Neuronal stem cell (in vitro differentiated cells): ENCODE measurements at regions not wholly inside any gene's neighbourhood (a gene's known extent, or its start where the extent isn't known, plus 50 kb on each side); places are given as distances from the start of the nearest gene placed in this dataset.
A peak's percentile ranks its signal among the peaks of the same experiment; 100 is the strongest.

ENCODE experiments used
- DNase-seq: peaks from one replicate; pipeline ENCODE4 v3.0.0-alpha.2; 2013; ENCODE audit warnings: low spot score
- H2AFZ ChIP-seq: one replicate; pipeline ENCODE4 v1.6.1; 2013; ENCODE audit warnings: mild to moderate bottlenecking, low read length, inconsistent platforms
- H2AK5ac ChIP-seq: 2 replicates; pipeline ENCODE4 v1.6.1; 2013; ENCODE audit warnings: low read depth, mild to moderate bottlenecking, inconsistent platforms, low read length, moderate library complexity, mixed read lengths
- H2BK120ac ChIP-seq: 2 replicates; pipeline ENCODE4 v1.6.1; 2013; ENCODE audit warnings: low read depth, mild to moderate bottlenecking, inconsistent platforms, low read length, moderate library complexity, mixed read lengths
- H2BK12ac ChIP-seq: one replicate; pipeline ENCODE4 v1.6.1; 2013; ENCODE audit warnings: low read length, inconsistent platforms
- H2BK15ac ChIP-seq: 2 replicates; pipeline ENCODE4 v1.6.1; 2013; ENCODE audit warnings: mild to moderate bottlenecking, low read length, inconsistent platforms, mixed read lengths
- H2BK5ac ChIP-seq: one replicate; pipeline ENCODE4 v1.6.1; 2013; ENCODE audit warnings: inconsistent platforms, mild to moderate bottlenecking, low read length, moderate library complexity
- H3K14ac ChIP-seq: one replicate; pipeline ENCODE4 v1.6.1; 2013; ENCODE audit warnings: low read length, inconsistent platforms
- H3K18ac ChIP-seq: 2 replicates; pipeline ENCODE4 v1.6.1; 2013; ENCODE audit warnings: low read length, inconsistent platforms
- H3K23ac ChIP-seq: 2 replicates; pipeline ENCODE4 v1.6.1; 2013; ENCODE audit warnings: low read depth, mild to moderate bottlenecking, mixed read lengths, low read length, inconsistent platforms; ENCODE audit not compliant: poor library complexity
- H3K27ac ChIP-seq: replicated peaks from 3 replicates; pipeline ENCODE4 v1.5.1; 2013; ENCODE audit warnings: low read length, inconsistent platforms
- H3K27me3 ChIP-seq, 3 experiments: 2 replicates each; pipeline ENCODE4 v1.6.1; 2013; ENCODE audit warnings: low read length in 3 of 3, mild to moderate bottlenecking in 2 of 3, inconsistent platforms in 1 of 3, low read depth in 1 of 3, mixed read lengths in 1 of 3, moderate library complexity in 1 of 3; ENCODE audit not compliant: control insufficient read depth in 3 of 3, insufficient read depth in 3 of 3
- H3K36me3 ChIP-seq, 2 donors: replicated peaks in 1 of 2; 2 replicates each; pipeline ENCODE4 v1.6.1; 2013; ENCODE audit warnings: low read length in 2 of 2; ENCODE audit not compliant: control insufficient read depth in 2 of 2, insufficient read depth in 2 of 2
- H3K4ac ChIP-seq: 2 replicates; pipeline ENCODE4 v1.6.1; 2013; ENCODE audit warnings: inconsistent platforms, mild to moderate bottlenecking, low read length, moderate library complexity
- H3K4me1 ChIP-seq, 2 donors: 1 replicate in 1 of 2; 2 replicates in 1 of 2; pipeline ENCODE4 v1.6.1; 2013; ENCODE audit warnings: low read length in 2 of 2, low read depth in 1 of 2; ENCODE audit not compliant: control insufficient read depth in 2 of 2, insufficient read depth in 1 of 2
- H3K4me2 ChIP-seq: one replicate; pipeline ENCODE4 v1.6.1; 2013; ENCODE audit warnings: mild to moderate bottlenecking, low read length, inconsistent platforms; ENCODE audit not compliant: insufficient read depth, poor library complexity, severe bottlenecking
- H3K4me3 ChIP-seq, 2 donors: 2 replicates each; pipeline ENCODE4 v1.5.1; 2013; ENCODE audit warnings: low read length in 2 of 2, mild to moderate bottlenecking in 2 of 2, inconsistent platforms in 1 of 2, moderate library complexity in 1 of 2
- H3K79me1 ChIP-seq: one replicate; pipeline ENCODE4 v1.6.1; 2013; ENCODE audit warnings: low read depth, mild to moderate bottlenecking, inconsistent platforms, low read length, moderate library complexity
- H3K9ac ChIP-seq: one replicate; pipeline ENCODE4 v1.6.1; 2013; ENCODE audit warnings: mild to moderate bottlenecking, low read depth, low read length, inconsistent platforms; ENCODE audit not compliant: poor library complexity
- H3K9me3 ChIP-seq, 2 donors: replicated peaks in 1 of 2; 2 replicates each; pipeline versions ENCODE3 to v1.6.1; 2013; ENCODE audit warnings: low read length in 2 of 2, mild to moderate bottlenecking in 2 of 2, inconsistent platforms in 1 of 2, low read depth in 1 of 2, mixed read lengths in 1 of 2, moderate library complexity in 1 of 2; ENCODE audit not compliant: control insufficient read depth in 2 of 2, insufficient read depth in 1 of 2
- H4K8ac ChIP-seq: one replicate; pipeline ENCODE4 v1.6.1; 2013; ENCODE audit warnings: low read depth, mild to moderate bottlenecking, inconsistent platforms, low read length, moderate library complexity
- H4K91ac ChIP-seq: one replicate; pipeline ENCODE4 v1.6.1; 2013; ENCODE audit warnings: low read length, low read depth, mild to moderate bottlenecking, inconsistent platforms; ENCODE audit not compliant: poor library complexity
- WGBS, 2 donors: extraction: QIAGEN DNeasy Blood & Tissue Kit; methylation state at CpG; one replicate each; pipeline ENCODE4 v1.1.7; 2013; ENCODE audit warnings: missing lambda C conversion rate in 2 of 2, mixed read lengths in 1 of 2; ENCODE audit not compliant: insufficient read length in 2 of 2, insufficient replicate concordance in 1 of 2; ENCODE audit errors: extremely low coverage in 2 of 2; 5-methylcytosine and 5-hydroxymethylcytosine counted together

DNA sequence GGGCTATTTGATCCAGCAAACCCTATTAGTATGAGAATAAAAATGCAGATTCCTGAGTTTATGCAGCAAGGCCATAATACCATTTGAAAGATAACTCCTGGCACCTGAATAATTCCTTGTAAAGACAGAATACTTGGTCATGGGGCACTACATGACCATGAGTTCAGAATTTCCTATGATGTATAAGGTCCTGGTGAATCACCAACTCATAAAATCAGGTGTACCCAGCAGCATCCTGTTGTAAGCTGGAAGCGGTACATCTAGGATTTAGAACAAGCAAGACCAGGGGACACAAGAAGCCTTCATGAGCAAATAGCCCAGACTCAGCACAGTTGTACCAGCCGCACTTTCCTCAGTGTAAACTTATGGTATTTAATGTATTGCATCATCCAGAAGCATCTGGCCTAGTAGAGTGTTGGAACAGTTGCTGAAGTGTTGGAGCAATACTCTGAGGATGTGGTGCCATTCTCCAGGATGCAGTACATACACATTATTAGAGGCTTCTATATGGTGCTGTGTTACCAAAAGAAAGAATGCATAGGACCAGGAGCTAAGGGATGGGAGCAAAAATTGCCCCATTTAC, 233.4 kb downstream of the SQOR start:
- no peak overlapping the region for H3K9ac ChIP-seq
- H3K27ac ChIP-seq: no peak overlapping the region
- H2BK12ac ChIP-seq: no peak overlapping the region
- no peaks in the 10 kb centered on the region for H3K27me3 ChIP-seq
- H3K4me1 ChIP-seq: no peaks in the 10 kb centered on the region
- H4K91ac ChIP-seq: no peak overlapping the region
- no peaks in the 10 kb centered on the region for H3K36me3 ChIP-seq
- H3K4me3 ChIP-seq: no peak overlapping the region
- WGBS, 2 donors: no CpG with 5 or more reads among the region's 2 CpGs
- H3K79me1 ChIP-seq: no peaks in the 10 kb centered on the region
- H2BK120ac ChIP-seq: no peak overlapping the region
- H4K8ac ChIP-seq: no peak overlapping the region
- H3K4ac ChIP-seq: no peak overlapping the region
- H2AK5ac ChIP-seq: no peak overlapping the region
- H3K23ac ChIP-seq: no peak overlapping the region
- no peaks in the 10 kb centered on the region for H3K9me3 ChIP-seq
- no peak overlapping the region for H2AFZ ChIP-seq
- no peak overlapping the region for H2BK15ac ChIP-seq
- no peak overlapping the region for H2BK5ac ChIP-seq
- H3K4me2 ChIP-seq: no peak overlapping the region
- no peak overlapping the region for H3K14ac ChIP-seq
- H3K18ac ChIP-seq: no peak overlapping the region
- no peak for DNase-seq

GRCh38 chr15:45869034-45869668, 234.3 kb downstream of the SQOR start:
- H3K4me2 ChIP-seq: no peak overlapping the region
- no peaks in the 10 kb centered on the region for H3K27me3 ChIP-seq
- no peak overlapping the region for H4K91ac ChIP-seq
- H3K23ac ChIP-seq: no peak overlapping the region
- H3K9ac ChIP-seq: no peak overlapping the region
- no peak overlapping the region for H2AK5ac ChIP-seq
- no peak overlapping the region for H2BK12ac ChIP-seq
- no peak overlapping the region for H3K18ac ChIP-seq
- no peak overlapping the region for H3K27ac ChIP-seq
- no peak overlapping the region for H2BK120ac ChIP-seq
- H3K4ac ChIP-seq: no peak overlapping the region
- H2BK5ac ChIP-seq: no peak overlapping the region
- no peak overlapping the region for H2AFZ ChIP-seq
- H3K79me1 ChIP-seq: no peaks in the 10 kb centered on the region
- H2BK15ac ChIP-seq: no peak overlapping the region
- H3K4me1 ChIP-seq: no peaks in the 10 kb centered on the region
- WGBS, 2 donors: no CpG with 5 or more reads among the region's 5 CpGs
- DNase-seq: no peak
- H3K36me3 ChIP-seq: no peaks in the 10 kb centered on the region
- H4K8ac ChIP-seq: no peak overlapping the region
- no peak overlapping the region for H3K4me3 ChIP-seq
- no peak overlapping the region for H3K14ac ChIP-seq
- no peaks in the 10 kb centered on the region for H3K9me3 ChIP-seq

GRCh38 chr15:45871121-45871855, 236.5 kb downstream of the SQOR start:
- Histone ChIP-seq H2BK12ac (no peak overlapping the region), H3K9ac (peak overlapping the region; percentile 61), H3K14ac (no peak overlapping the region), H2BK15ac (no peak overlapping the region), H3K36me3 (no peaks in the 10 kb centered on the region), H3K27me3 (no peaks in the 10 kb centered on the region), H2BK120ac (no peak overlapping the region), H3K4me2 (no peak overlapping the region), H3K27ac (no peak overlapping the region), H4K8ac (no peak overlapping the region), H3K79me1 (no peaks in the 10 kb centered on the region), H3K4ac (no peak overlapping the region), H4K91ac (no peak overlapping the region), H2BK5ac (no peak overlapping the region), H3K4me1 (no peaks in the 10 kb centered on the region), H3K23ac (no peak overlapping the region), H2AK5ac (no peak overlapping the region), H2AFZ (no peak overlapping the region), H3K18ac (no peak overlapping the region), H3K9me3 (no peaks in the 10 kb centered on the region), H3K4me3 (no peak overlapping the region)
- DNase-seq: no peak
- WGBS, 2 donors: no CpG with 5 or more reads among the region's 3 CpGs

- H3K4me1 ChIP-seq: no peaks in the 10 kb centered on the region
- no peaks in the 10 kb centered on the region for H3K9me3 ChIP-seq
- no peak for DNase-seq
- H3K4ac ChIP-seq: no peak overlapping the region
- H3K79me1 ChIP-seq: no peaks in the 10 kb centered on the region
- no peak overlapping the region for H2BK5ac ChIP-seq
- no peak overlapping the region for H3K14ac ChIP-seq
- H3K4me3 ChIP-seq: no peak overlapping the region
- H2AK5ac ChIP-seq: no peak overlapping the region
- no peak overlapping the region for H3K23ac ChIP-seq
- no peak overlapping the region for H3K18ac ChIP-seq
- no peak overlapping the region for H3K4me2 ChIP-seq
- H2BK120ac ChIP-seq: no peak overlapping the region
- no peak overlapping the region for H2BK12ac ChIP-seq
- H3K36me3 ChIP-seq: no peaks in the 10 kb centered on the region
- H2AFZ ChIP-seq: no peak overlapping the region
- no CpG with 5 or more reads among the region's 3 CpGs for WGBS, 2 donors
- no peak overlapping the region for H4K8ac ChIP-seq
- no peak overlapping the region for H3K9ac ChIP-seq
- no peak overlapping the region for H2BK15ac ChIP-seq
- H3K27me3 ChIP-seq: no peaks in the 10 kb centered on the region
- no peak overlapping the region for H3K27ac ChIP-seq
- H4K91ac ChIP-seq: no peak overlapping the region
These were observed 239.0 kb downstream of the SQOR start for GRCh38 chr15:45873781-45874180.
